HG03060 (cell line): ENCODE measurements at regions not wholly inside any gene's neighbourhood (a gene's known extent, or its start where the extent isn't known, plus 50 kb on each side); places are given as distances from the start of the nearest gene placed in this dataset.

ENCODE experiments used
- ATAC-seq: cut with Tn5 transposase; IDR thresholded peaks from one replicate; pipeline ENCODE4 v1.9.1; 2021; ENCODE audit warnings: low read depth, moderate number of reproducible peaks; ENCODE audit not compliant: unreplicated experiment

- ATAC-seq: no peak
Measured at GRCh38 chr12:127899971-127900370, 367.0 kb upstream of the TMEM132C start.

- ATAC-seq: no peak
Measured at GRCh38 chr12:127900386-127900785, 366.6 kb upstream of the TMEM132C start.

DNA sequence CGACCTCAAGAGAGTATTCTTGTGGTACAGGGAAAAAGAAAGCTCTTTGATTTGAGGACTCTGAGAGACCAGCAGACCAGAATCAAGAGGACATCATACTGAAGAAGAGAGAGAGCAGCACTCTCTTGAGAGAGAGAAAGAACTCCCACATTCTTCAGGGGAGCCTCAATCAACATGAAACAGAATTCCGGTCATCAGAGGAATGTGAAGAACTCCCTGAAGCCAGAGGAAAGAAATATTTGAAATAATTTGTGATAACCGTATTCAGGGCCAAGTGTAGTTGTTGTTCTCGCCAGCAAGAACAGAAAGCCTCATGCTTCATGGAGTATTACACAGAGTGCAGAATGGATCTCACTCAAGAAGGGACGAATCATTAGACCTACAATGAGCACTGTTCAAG is 363.8 kb upstream of the TMEM132C start:
- no peak for ATAC-seq

- no peak for ATAC-seq
Measured at GRCh38 chr12:127909041-127909440, 357.9 kb upstream of the TMEM132C start.

DNA sequence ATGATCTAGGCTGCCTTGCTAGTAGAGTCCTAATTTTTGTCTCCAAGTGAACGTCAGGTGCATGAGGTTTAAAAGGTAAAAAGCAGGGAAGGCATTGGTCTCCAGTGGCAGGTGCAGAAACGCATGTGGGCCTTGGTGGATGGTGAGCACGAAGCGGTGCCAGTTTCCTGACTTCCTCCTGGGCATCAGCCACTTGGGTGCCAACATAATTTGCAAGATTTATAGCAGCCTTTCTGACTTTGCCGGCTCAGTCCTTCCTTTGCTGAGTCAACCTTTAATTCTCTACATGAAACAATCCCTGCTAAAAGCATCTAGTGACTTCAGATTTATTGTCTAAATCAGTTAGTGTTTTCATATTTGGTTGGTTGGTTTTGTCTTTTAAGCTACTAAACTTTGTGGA is 355.7 kb upstream of the TMEM132C start:
- no peak for ATAC-seq

- no peak for ATAC-seq
Measured at GRCh38 chr12:127912035-127912665, 354.8 kb upstream of the TMEM132C start.

GRCh38 chr12:127923501-127923900 is 343.5 kb upstream of the TMEM132C start:
- no peak for ATAC-seq

GRCh38 chr12:127925971-127926370 is 341.0 kb upstream of the TMEM132C start:
- no peak for ATAC-seq

GRCh38 chr12:127928178-127928577 is 338.8 kb upstream of the TMEM132C start:
- ATAC-seq: no peak

- ATAC-seq: no peak
Measured at GRCh38 chr12:127928615-127929571, 338.1 kb upstream of the TMEM132C start.

DNA sequence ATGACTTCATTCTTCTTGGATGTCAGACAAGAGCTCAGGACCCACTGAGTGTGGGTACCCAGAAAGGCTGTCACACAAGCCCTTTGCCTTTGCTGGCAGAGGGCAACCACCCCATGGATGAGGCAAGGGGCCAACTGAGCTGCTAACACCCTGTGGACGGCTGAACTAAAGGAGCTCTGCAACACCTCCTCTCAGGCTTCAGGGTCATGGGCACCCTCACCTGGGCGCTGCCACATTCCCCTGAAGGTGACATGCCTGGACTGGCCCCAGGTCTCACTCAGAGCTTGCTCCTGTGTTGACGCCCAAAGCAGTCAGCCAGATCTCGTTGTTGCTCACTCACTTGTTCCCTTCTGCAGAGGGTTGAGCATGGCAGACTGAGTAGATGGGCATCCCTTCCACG is 336.8 kb upstream of the TMEM132C start:
- no peak for ATAC-seq

DNA sequence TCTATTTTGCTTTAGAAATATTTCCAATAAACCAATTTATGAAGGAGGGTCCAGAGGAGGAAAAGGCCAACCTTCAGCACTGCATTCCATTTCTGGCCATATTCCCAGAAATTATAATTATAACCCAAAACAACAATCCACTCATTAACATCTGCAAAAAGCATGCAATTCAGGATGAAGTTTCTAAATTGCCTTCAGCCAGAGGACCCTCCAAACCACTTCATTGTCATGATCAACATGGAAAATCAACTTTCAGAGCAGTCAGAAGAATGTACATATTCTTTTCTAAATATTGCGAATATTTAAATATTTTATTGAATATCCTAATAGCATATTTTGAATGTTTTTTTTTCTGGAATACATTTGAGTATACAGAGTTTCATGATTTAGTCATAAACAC is 332.6 kb upstream of the TMEM132C start:
- no peak for ATAC-seq

GRCh38 chr12:127936463-127936862 is 330.5 kb upstream of the TMEM132C start:
- no peak for ATAC-seq

- no peak for ATAC-seq
Measured at GRCh38 chr12:127941332-127941731, 325.6 kb upstream of the TMEM132C start.

DNA sequence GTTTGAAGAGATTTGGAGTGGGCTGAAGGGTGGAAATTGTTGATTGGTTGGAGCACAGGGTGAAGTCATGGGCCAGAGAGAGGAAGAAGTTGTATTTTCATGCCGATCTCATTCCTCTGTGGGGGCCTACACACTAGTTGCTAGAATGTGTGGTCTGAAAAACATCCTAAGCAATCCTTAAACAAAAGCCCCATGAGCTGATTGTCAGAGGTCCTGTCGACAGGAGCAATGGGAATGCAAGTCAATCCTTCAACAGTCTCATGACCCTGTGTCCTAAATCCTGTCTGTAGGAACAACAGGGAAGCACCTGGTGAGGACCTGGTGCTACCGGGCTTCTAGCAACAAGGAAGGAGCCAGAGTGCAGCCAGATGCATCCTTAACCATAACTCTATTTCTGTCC is 324.0 kb upstream of the TMEM132C start:
- ATAC-seq: no peak

DNA sequence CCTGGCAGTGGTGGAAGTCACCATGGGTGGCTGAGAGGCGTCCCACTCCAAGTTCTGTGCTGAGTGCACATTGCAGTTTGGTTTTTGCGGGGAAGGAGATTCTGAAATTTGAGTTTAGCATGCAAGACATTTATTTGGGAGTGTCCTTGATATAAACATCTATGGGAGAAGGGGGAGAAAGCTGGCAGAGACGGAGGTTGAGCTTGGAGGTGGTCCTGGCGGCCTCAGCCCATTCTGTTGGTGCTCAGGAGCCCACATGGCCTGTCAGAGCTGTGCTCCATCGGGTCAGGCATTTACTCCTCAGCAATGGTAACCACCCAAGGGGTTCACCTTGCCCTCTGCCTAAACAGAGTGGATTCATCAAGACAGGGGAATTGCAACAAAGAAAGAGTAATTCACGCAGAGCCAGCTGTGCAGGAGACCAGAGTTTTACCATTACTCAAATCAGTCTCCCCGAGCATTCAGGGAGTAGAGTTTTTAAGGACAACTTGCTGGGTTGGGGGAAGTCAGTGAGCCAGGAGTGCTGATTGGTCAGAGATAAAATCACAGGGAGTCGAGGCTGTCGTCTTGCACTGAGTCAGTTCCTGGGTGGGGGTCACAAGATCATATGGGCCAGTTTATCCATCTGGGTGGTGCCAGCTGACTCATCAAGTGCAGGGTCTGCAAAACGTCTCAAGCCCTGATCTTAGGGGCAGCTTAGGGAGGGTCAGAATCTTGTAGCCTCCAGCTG is 323.3 kb upstream of the TMEM132C start:
- ATAC-seq: no peak

DNA sequence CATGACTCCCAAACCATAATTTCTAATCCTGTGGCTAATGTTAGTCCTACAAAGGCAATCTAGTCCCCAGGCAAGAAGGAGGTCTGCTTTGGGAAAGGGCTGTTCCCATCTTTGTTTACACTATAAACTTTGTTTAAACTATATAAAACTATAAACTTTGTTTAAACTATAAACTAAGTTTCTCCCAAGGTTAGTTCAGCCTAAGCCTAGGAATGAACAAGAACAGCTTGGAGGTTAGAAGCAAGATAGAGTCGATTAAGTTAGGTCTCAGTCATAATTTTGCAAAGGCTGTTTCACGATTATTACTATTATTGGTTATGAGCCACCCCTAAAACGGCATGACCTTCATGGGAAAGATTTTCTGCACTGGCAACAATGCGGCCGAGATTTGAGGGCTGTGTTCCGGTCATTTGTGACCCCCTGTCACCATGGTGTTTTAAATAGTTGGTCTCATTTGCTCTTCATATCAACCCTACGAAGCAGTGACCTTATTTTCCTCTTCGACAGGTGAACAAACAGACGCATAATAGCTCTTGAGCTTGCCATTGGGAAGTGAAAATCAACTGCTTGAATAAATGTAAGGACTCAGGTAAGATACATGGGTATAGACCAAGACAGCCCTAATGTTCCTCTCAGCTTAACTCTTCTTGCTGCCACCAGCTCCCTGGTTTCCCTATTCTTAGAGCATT is 322.6 kb upstream of the TMEM132C start:
- no peak for ATAC-seq

GRCh38 chr12:127957001-127957660 is 309.8 kb upstream of the TMEM132C start:
- ATAC-seq: no peak

- ATAC-seq: no peak
Measured at GRCh38 chr12:127962303-127962702, 304.7 kb upstream of the TMEM132C start.

- no peak for ATAC-seq
Measured at GRCh38 chr12:127963933-127964332, 303.0 kb upstream of the TMEM132C start.
